Kidney epithelial cell (primary cell): ENCODE measurements at regions not wholly inside any gene's neighbourhood (a gene's known extent, or its start where the extent isn't known, plus 50 kb on each side); places are given as distances from the start of the nearest gene placed in this dataset.

Experiments used
- DNase-seq: peaks from one replicate; pipeline ENCODE4 v3.0.0-alpha.2; 2010; ENCODE audit warnings: low read depth
- H3K27me3 ChIP-seq: 2 replicates; pipeline ENCODE4 v1.6.0; 2011; ENCODE audit warnings: low read length; ENCODE audit not compliant: control insufficient read depth, insufficient read depth
- H3K36me3 ChIP-seq: 2 replicates; pipeline ENCODE4 v1.5.1; 2011; ENCODE audit warnings: low read length; ENCODE audit not compliant: control insufficient read depth, insufficient read depth
- H3K4me3 ChIP-seq: 2 replicates; pipeline ENCODE4 v1.5.1; 2011; ENCODE audit warnings: low read depth, mild to moderate bottlenecking, control low read depth, low read length
- TF ChIP-seq, protein P1 (sequence below): IDR thresholded peaks from 2 replicates; pipeline ENCODE4 v1.5.1; 2011; ENCODE audit warnings: mild to moderate bottlenecking, moderate library complexity, low read length, control low read depth, inconsistent platforms; ENCODE audit not compliant: insufficient read depth, poor library complexity, severe bottlenecking

DNA sequence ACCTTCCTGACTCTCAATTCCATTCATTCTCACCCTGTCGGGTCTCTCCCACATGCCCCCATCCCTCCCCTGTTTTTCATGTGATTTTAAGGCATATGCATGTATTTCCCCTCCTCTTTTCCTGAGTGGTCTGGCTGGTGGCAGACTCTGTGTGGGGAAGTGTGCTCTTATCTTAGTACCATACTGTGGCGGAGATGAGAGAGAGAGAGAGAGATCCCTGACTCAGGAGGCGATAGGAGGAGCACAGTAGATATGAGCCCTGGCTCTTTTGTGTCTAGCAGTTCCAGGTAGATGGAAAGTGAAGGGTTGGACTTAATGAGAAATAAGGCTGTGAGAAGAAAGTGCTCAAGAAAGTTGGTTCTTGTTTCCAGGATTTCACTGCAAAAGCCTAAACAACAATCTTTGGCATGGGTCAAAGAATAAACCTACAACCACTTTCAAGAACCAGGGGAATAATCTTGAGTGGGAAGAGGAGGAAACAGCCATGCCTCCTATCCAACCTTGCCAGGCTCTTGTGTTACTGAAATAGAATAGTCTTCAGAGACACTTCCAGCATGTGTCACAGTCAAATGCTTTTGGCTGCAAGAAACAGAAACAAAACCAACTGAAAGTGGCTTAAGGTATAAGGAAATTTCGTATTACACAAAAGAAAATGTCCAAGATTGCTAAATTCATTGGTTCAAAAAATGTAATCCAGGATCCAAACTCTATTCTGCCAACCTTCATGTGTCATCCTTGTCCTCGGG lies 123.8 kb upstream of the MYLIP start:
- Histone ChIP-seq H3K36me3 (no peaks in the 10 kb centered on the region), H3K4me3 (no peak overlapping the region), H3K27me3 (no peaks in the 10 kb centered on the region)
- TF ChIP-seq, protein P1, sequence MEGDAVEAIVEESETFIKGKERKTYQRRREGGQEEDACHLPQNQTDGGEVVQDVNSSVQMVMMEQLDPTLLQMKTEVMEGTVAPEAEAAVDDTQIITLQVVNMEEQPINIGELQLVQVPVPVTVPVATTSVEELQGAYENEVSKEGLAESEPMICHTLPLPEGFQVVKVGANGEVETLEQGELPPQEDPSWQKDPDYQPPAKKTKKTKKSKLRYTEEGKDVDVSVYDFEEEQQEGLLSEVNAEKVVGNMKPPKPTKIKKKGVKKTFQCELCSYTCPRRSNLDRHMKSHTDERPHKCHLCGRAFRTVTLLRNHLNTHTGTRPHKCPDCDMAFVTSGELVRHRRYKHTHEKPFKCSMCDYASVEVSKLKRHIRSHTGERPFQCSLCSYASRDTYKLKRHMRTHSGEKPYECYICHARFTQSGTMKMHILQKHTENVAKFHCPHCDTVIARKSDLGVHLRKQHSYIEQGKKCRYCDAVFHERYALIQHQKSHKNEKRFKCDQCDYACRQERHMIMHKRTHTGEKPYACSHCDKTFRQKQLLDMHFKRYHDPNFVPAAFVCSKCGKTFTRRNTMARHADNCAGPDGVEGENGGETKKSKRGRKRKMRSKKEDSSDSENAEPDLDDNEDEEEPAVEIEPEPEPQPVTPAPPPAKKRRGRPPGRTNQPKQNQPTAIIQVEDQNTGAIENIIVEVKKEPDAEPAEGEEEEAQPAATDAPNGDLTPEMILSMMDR = no peak
- no peak for DNase-seq

GRCh38 chr6:16003197-16003491 lies 125.7 kb upstream of the MYLIP start:
- Histone ChIP-seq H3K36me3 (no peaks in the 10 kb centered on the region), H3K4me3 (no peak overlapping the region), H3K27me3 (no peaks in the 10 kb centered on the region)
- DNase-seq = no peak
- TF ChIP-seq, protein P1 = no peak

DNA sequence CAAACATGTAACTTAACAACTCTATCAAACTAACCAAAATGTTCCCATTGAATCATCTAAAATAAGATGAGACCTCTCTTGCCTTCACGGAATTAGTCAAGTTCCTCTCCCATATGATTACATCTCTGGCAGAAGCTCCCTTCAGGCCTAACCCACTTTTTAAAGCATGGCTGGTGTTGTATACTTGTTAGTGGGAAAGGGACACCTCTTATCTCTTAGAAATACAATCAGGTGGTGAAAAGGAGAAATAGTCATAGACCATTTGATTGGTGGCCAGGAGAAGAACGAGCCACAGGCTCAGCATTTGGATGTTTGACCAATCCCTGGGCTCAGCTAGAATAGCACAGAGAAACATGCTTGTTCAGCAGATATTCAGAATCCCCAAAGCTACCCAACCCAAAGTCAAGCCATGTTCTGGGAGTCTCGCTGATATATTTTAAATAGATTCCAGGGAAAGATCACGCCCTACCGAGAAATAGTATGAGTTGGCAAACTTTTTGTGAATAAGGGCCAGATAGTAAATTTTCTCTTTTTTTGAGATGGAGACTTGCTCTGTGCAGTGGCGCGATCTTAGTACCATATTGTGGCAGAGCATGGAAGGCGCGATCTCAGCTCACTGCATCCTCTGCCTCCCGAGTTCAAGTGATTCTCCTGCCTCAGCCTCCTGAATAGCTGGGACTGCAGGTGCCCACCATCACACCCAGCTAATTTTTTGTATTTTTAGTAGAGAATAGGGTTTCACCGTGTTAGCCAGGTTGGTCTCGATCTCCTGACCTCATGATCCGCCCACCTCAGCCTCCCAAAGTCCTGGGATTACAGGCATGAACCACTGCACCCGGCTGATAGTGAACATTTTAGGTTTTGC lies 126.3 kb upstream of the MYLIP start:
- DNase-seq = no peak
- no peaks in the 10 kb centered on the region for H3K36me3 ChIP-seq
- no peak overlapping the region for H3K4me3 ChIP-seq
- no peaks in the 10 kb centered on the region for H3K27me3 ChIP-seq
- TF ChIP-seq, protein P1 = no peak

GRCh38 chr6:16001158-16001557 lies 127.7 kb upstream of the MYLIP start:
- Histone ChIP-seq H3K36me3 (no peaks in the 10 kb centered on the region), H3K4me3 (no peak overlapping the region), H3K27me3 (no peaks in the 10 kb centered on the region)
- TF ChIP-seq, protein P1 = no peak
- no peak for DNase-seq

DNA sequence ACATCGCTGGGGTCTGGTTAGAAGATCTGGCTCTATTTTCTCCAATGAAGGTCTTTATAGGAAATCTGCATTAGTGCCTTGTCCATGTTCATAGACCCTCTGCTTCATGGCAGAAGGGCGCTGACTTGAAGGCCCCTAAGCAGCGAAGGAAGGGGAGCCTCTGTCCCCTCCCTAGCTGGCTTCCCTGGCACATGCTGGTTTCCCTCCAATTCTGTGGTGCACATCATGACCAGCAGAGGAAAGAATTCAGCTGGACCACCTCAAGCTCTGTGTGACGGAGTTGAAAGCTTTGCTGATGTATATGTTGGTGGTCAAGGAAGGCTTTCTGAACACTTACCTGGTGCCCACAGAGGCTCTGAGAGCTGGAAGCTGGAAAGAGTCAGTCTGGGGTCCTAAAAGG lies 129.7 kb upstream of the MYLIP start:
- Histone ChIP-seq H3K4me3 (no peak overlapping the region), H3K36me3 (no peaks in the 10 kb centered on the region), H3K27me3 (no peaks in the 10 kb centered on the region)
- no peak for DNase-seq
- TF ChIP-seq, protein P1 = no peak
